ENCODE measurements at regions not wholly inside any gene's neighbourhood (a gene's known extent, or its start where the extent isn't known, plus 50 kb on each side); places are given as distances from the start of the nearest gene placed in this dataset.

DNA sequence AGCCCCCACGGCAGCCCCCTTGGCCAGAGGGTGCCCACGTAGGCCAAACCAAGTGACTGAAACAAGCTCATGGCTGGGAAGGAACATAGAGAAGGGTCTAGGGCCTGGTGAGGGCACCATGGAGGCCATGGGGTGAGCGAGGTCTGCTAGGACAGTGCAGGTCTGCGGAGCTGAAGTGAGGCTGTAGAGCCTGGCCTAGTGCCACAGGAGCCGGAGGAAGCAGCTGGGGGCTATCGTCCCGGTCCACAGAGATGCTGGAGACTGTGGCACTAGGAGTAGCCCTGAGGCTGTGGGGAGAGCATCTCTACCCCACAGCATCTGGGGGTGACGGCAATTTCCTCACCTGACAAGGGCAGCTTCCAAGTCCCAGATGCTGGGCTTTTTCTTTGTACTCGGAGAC lies 150.3 kb downstream of the ZNF22 start:
- TF ChIP-seq SUZ12 (IDR thresholded peaks at IDR 0.05; ENCODE audit: extremely low read depth, insufficient read depth, insufficient read length) (no peak), ZNF274 (IDR thresholded peaks at IDR 0.05; ENCODE audit: low read depth, low read length) (no peak), YY1 (IDR thresholded peaks at IDR 0.05; ENCODE audit: insufficient read depth, insufficient read length) (no peak)

All from NT2/D1 (cell line).